WTC11 (cell line): ENCODE measurements at regions not wholly inside any gene's neighbourhood (a gene's known extent, or its start where the extent isn't known, plus 50 kb on each side); places are given as distances from the start of the nearest gene placed in this dataset.

ENCODE experiments used
- ATF1 ChIP-seq: sonication (generic); formaldehyde crosslinking; IDR thresholded peaks from 2 replicates; pipeline ENCODE4 v1.8.1; 2023; ENCODE audit warnings: mild to moderate bottlenecking, moderate library complexity, missing genetic modification reagents
- HMGA2 ChIP-seq: fragments of 250-450 bp; sonication (Bioruptor Pico); IDR thresholded peaks from 2 replicates; pipeline ENCODE4 v1.4.0; 2021; ENCODE audit warnings: mild to moderate bottlenecking, moderate library complexity
- KAT7 ChIP-seq: sonication (generic); formaldehyde crosslinking; IDR thresholded peaks from 2 replicates; pipeline ENCODE4 v1.8.1; 2023; ENCODE audit warnings: missing genetic modification reagents, mild to moderate bottlenecking, borderline replicate concordance
- TF ChIP-seq, protein P1 (sequence below): sonication (generic); formaldehyde crosslinking; IDR thresholded peaks from 2 replicates; pipeline ENCODE4 v1.8.1; 2023; ENCODE audit warnings: mild to moderate bottlenecking, missing genetic modification reagents, moderate library complexity
- TF ChIP-seq, protein P2 (sequence below): fragments of 250-450 bp; sonication (Bioruptor Pico); conservative IDR thresholded peaks from 2 replicates; pipeline ENCODE4 v1.9.0; 2021; ENCODE audit warnings: mild to moderate bottlenecking
- TF ChIP-seq, protein P3 (sequence below): sonication (generic); formaldehyde crosslinking; IDR thresholded peaks from 2 replicates; pipeline ENCODE4 v1.8.1; 2022; ENCODE audit warnings: mild to moderate bottlenecking, missing genetic modification reagents, moderate library complexity, borderline replicate concordance
- TF ChIP-seq, protein P4 (sequence below): sonication (generic); formaldehyde crosslinking; IDR thresholded peaks from 2 replicates; pipeline ENCODE4 v1.8.0; 2022; ENCODE audit warnings: mild to moderate bottlenecking, missing genetic modification reagents

DNA sequence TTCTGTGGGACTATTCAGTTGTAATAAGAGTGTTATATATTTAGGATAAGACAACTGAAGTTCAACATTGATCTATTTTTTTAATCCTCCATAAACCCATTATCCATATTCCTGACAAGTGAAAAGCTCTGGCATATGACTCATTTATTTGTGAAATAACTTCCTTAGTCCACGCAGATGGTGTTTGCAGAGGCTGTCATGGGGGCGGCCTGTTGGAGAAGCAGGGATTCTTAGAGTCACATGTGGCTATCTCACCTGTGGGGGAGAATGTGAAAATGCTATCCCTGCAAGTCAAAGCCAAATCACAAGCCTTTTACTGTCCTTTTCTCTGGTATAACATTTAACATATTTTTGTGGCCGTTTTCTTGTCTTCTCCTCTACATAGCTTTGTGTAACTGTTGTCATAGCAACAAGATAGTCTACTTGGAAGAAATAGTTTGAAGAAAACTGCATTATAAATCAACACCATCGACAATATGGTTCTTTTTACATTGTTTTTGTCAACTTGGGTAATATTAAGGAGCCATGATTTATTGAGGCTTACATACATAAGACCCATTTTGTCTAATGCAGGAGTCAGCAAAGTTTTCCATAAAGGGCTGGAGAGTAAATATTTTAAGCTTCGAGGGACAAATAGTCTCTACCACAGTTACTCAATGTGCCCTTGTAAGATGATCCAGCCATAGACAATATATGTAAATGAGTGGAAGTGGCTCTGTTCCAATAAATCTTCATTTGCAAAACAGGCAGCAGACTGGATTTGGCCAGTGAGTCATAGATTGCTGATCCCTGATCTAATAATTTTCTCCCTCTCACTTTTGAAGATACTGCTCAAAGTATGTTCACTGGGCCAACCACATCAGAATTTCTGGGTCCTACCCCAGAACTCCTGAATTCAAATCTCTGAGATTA, 395.0 kb downstream of the DTHD1 start:
- TF ChIP-seq, protein P1, sequence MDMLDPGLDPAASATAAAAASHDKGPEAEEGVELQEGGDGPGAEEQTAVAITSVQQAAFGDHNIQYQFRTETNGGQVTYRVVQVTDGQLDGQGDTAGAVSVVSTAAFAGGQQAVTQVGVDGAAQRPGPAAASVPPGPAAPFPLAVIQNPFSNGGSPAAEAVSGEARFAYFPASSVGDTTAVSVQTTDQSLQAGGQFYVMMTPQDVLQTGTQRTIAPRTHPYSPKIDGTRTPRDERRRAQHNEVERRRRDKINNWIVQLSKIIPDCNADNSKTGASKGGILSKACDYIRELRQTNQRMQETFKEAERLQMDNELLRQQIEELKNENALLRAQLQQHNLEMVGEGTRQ (CRISPR knock-in tag) = no peak
- TF ChIP-seq ATF1 (CRISPR knock-in tag) (no peak), HMGA2 (CRISPR knock-in tag) (no peak), KAT7 (CRISPR knock-in tag) (no peak)
- TF ChIP-seq, protein P2, sequence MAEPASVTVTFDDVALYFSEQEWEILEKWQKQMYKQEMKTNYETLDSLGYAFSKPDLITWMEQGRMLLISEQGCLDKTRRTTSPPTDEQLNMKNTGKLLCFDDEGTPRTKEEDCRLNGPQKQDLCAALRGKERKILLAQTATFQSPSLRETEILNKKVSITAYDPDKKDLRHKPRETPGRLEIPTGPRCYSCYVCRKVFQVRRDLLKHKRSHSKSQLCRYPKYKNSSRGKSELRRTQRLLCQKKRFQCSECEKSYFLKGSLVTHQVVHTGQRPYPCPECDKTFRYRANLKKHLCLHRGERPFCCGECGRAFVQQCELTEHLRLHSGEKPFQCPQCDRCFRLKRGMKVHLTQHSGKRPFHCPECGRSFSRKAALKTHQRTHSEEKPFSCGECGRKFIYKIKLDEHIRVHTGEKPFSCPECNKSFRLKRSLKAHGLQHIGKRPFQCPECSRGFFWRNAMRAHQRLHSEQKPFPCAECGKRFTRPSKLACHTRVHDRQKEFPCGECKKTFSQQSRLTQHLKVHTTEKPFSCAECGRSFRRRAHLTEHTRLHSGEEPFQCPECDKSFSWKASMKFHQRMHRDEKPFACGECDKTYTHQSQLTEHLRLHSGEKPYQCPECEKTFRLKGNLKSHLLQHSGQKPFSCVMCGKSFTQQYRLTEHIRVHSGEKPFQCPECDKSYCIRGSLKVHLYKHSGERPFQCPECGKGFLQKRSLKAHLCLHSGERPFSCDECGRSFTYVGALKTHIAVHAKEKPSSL (CRISPR knock-in tag) = no peak
- TF ChIP-seq, protein P3, sequence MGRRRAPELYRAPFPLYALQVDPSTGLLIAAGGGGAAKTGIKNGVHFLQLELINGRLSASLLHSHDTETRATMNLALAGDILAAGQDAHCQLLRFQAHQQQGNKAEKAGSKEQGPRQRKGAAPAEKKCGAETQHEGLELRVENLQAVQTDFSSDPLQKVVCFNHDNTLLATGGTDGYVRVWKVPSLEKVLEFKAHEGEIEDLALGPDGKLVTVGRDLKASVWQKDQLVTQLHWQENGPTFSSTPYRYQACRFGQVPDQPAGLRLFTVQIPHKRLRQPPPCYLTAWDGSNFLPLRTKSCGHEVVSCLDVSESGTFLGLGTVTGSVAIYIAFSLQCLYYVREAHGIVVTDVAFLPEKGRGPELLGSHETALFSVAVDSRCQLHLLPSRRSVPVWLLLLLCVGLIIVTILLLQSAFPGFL = no peak
- TF ChIP-seq, protein P4, sequence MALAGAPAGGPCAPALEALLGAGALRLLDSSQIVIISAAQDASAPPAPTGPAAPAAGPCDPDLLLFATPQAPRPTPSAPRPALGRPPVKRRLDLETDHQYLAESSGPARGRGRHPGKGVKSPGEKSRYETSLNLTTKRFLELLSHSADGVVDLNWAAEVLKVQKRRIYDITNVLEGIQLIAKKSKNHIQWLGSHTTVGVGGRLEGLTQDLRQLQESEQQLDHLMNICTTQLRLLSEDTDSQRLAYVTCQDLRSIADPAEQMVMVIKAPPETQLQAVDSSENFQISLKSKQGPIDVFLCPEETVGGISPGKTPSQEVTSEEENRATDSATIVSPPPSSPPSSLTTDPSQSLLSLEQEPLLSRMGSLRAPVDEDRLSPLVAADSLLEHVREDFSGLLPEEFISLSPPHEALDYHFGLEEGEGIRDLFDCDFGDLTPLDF = no peak
